Lung microvascular endothelial cell (primary cell): ENCODE measurements at regions not wholly inside any gene's neighbourhood (a gene's known extent, or its start where the extent isn't known, plus 50 kb on each side); places are given as distances from the start of the nearest gene placed in this dataset.
A peak's percentile ranks its signal among the peaks of the same experiment; 100 is the strongest.

ENCODE experiments used
- DNase-seq, 2 donors: peaks; one replicate each; pipeline versions ENCODE4 v3.0.0 to v3.0.0-alpha.2; 2010; ENCODE audit warnings: low read depth in 2 of 2

DNA sequence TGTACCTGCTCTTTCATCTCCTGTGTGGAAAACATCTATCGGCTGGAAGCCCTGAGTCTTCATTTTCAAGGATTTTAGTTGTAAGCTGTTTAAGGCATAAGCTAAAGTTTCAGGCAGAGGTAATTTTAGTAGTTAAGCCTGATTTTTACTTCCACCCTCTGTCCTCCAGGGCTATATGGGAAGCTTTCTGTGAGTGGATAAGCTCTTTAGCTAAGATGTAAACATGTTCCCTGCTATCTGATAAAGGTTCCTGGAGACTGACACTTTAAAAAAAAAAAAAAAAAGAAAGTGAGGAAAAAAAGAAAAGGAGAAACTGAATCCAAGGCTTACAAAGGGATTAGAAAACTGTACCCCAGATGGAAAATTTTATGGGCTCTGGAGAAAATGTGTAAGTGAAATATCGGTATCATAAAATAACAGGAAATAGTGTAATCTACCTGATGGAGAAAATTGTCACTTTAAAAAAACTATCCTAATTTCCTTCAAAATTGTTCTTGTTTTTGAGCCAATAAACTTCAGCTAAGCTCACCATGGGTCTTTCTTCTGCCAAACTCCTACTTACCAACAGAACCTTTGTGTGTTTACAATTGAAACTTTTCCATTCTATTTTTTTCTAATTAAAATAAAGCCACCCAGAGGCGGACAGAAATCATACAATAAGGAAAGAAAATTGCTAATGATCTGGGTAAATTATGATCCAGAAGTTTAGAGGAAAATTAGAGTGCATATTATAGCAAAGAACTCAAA, 180.5 kb downstream of the TGFB2 start:
- peak in 1 of 2 donors; percentile 59 for DNase-seq

DNA sequence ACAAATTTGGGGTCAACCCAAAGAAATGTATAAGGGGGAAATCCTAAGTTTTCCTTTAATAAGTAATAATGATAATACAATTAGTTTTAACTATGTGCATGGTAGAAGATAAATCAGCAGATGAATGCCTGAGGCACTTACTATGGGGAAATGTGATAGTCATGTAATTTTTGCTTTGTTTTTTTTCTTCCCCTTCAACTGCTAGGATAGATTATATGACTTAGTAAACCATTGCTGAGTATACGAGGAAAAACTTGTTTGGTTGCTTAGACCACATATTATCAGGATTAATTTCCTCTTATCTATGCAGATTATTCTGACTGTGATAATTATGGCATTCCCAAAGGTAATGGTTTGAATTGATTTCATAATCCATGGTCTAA, 181.1 kb downstream of the TGFB2 start:
- DNase-seq, result peak in 1 of 2 donors; percentile 13

DNA sequence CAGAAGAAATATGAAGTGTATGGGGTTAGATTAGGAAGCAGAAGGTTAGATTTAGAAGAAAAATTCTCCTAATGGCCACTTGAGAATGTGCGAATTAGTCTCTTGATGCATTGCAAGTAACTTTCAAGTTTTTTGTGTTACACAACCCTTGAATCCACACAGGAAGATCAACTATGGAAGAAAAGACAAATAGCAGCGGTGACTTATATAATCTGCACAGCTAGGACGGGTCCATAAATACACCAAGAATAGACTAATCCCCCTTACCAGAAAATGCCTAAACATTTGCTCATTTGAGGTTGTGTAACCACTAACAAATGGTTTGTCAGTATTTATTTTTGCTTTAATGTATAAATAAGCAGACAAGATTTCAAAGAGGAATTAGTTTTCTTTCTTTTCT, 182.6 kb downstream of the TGFB2 start:
- no peak for DNase-seq

DNA sequence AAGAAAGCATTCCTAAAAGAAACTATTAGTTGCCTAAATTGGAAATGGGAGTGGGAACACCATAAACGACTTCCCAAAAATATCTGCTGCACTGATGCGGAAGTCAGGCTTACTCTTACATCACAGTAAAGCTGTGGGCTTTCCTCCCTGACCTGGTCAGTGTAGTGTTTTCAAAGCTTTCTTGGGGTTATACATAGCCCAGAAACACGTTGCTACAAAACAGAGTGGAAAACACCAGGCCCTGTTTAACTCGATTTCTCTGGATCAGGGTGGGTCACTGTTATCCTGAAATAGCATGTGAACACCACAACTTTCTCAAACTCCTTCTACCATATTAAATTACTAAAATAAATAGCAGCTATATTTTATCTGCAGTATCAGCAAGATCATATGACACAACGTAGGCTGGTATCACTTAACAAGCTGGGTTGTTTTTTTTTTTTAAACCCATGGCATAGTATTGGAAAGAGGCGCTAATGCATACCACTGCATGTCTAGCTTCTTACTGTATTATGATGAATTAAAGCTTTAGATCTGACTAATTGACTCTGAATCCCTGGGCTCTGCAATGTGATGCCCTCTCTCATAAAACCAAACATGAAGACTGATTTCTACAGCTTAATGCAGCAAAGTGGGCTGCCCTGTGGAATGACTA, 184.6 kb downstream of the TGFB2 start:
- DNase-seq, result peak in 1 of 2 donors; percentile 5

DNA sequence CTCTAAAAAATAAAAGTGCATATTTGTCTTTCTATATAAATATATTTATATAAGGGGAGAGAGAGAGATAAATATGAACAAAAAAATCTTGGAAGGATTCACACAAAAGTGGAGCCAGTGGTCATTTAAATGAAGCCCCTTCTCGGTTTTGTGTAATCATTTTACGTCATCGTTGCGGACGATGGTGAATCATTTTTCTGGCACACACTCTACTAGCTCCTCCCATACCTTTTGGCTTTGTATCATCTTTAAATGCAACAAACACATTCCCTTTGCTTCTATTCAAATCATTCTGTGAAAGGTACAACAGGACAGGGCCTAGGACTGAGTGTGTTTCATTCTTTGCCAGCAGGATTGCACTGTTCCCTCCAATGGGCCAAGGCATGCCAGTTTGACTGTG, 186.8 kb downstream of the TGFB2 start:
- DNase-seq, result no peak

DNA sequence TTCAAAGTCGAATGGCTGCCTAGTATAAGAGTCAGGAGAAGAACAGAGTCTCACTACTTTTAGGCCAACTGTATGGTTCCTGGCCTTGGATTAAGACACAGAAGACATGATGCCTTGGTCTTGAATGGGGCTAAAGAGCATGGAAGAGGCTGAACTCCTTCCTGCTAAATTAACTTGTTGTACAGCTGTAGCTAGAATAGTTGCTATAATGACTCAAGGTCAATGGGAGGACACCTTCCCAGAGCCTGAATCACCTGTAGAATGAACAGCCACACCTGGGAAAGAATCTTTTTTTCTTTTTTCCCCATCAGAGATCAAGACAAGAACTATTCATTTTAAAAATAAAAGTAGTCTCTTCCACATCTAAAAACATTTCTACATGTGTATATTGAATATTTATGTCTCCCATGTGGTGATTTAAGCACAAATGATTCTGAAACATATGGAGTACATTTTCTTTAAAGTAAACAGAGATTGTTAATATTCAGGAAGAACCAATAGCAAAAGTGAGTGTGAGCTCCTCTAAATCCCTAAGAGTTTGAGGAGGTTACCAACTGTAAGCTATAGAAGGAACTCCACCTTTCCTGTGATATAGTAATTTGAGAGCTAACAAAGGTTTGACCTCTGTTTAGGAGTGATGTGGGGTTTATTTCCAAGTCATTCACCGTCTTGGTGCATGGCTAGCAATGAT, 191.3 kb downstream of the TGFB2 start:
- DNase-seq, result no peak

DNA sequence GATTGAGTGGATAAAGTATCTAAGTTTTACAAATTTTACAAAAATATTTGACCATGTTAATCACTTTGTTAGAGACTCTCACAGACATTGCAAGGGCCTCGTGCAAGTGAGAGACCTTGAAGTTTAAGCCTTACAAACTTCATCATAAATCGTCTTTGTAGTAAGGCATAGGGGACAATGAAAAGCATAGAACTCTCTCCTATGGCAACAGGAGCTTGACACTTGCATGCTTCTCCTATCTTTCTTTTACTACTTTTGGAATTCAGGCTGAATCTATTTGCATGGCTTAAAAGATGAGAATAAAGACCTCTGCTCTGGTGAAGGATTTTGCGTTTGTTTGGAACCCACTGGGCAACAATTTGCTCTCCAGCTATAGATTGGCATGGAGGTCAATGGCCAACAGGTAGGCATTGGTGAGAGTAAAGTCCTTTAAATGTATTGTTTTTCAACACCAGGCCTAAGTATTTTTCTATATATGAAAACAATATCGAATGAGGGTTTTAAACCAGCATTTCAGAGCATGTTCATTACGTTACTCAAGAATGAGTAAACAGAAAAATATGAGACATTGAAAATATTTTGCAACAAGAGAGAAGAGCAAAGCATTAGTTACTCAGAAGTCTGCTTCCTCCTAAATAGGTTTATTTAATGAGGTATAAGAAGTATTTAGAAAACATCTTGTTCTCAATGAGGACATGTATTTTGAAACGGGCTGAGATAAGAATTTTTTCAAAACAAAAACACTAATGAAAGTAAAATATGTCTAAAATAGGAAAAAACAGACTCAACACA, 192.2 kb downstream of the TGFB2 start:
- no peak for DNase-seq

DNA sequence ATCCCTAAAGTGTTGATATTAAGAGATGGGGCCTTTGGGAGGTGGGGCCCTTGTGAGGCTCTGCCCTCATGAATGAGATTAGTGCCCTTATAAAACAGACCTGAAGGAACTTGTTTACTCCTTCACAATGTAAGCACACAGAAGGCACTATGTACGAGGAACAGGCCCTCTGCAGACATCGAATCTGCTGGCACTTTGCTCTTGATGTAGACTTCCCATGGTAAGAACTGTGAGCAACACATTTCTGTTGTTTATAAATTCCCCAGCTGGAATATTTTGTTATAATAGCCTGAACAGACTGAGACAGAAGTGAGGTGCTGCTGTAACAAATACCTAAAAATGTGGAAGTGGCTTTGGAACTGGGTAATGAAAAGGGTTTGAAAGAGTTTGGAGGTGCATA, 193.2 kb downstream of the TGFB2 start:
- DNase-seq, result no peak

DNA sequence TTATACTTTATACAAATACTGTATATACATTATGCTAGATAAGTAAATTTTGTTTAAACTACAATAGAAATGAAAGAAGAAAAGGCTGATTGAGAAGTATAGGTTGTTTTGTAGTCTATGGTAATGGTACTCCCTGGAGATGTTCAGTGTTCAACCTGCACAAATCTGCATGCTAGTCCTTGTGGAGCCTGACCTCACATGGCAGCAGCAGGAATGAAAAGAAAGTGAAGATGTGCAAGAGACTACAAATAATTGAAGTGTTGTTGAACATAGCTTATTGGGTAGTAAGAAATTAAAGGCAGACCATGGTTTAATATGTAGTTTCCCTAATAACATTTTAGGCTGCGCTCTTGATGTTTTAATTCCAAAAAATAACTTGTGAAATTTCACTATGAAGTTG, 201.2 kb downstream of the TGFB2 start:
- DNase-seq, result peak in 1 of 2 donors; percentile 31

DNA sequence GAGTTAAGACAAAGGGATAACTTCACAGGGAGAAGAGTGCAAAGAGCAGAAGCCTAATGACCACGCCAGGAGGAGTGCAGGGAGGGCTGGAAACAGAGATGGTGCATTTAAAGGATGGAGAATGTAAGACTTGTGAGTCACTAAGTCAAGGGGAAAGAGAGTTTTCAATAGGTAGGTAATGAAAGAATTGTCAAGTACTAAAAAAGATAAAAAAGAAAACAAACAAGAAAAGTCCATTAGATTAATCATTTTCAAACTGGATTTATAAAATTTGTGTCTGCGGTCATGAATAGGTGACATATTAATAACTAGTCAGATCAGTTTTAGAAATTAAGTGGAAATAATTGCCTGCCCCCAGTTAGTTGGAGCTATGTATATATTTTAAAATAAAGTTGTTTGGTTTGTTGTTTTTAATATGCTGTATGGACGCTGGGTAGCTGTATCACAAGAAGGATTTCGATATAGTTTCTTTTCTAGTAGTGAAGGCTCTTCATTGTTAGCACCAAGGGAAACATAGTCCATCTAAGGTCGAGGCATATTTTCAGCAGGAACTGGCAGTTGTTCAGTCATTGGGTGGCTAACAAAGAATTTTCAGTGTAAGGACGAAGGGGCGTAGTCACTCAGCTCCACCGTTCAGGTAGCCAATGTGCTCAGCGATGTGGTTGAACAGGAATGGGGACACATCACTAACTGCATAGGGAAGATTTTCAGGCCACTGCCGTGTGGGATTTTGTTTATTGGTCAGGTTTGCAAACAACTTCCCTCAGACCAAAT, 203.0 kb downstream of the TGFB2 start:
- DNase-seq, result no peak

DNA sequence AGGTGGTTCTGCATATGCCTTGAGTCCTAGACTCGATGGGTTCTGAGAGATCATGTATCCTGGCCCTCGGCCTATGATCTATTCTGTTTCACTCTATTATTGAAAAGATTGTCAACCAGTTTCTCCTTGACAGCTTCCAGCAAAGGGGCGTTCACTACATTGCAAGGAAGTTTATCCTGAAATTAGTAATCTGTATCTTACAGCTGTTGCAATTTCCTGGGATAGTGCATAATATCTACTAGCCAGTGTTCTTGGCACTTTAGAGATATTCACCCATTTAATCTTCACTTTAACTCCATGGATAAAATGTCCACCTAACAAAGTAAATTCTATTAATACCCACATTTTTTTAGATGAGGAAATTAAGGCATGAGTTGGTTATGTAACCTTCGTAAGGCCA, 203.6 kb downstream of the TGFB2 start:
- no peak for DNase-seq

DNA sequence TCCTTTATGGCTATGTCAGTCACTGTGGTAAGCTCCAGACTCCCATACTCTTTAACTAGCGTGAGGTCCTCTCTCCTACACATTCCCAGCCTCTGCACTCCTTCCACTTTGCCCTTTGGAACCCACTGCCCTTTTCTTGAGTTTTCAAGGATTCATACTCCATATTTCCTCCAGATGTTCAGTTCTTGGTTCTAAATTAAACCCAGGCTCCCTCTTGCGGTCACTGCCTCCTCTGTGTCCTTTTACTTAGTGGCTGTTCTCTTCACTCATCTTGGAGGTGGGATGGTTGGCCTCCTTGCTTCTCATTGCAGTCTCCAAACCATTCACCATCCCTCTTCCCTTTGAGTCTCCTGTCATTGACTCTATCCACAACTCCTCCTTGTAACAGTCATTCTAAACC, 208.1 kb downstream of the TGFB2 start:
- DNase-seq, result peak in 1 of 2 donors; percentile 21

DNA sequence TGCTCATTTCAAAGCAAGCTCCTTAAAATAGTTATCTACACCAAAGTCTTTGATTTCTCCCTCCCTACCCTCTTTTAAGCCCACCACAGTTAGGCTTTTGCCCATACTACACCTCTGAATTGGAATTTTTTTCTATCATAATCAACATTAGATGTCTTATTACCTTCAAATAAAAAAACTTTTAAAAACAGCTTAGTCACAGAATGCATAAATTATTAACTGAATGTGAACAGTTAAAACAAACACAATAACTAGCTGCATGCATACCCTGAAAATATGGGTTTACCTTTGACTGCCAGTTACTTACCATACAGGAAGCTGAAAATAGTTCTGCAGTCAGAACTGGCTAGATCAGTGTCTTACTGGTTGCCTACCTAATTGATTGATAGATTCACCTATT, 210.9 kb downstream of the TGFB2 start:
- no peak for DNase-seq

DNA sequence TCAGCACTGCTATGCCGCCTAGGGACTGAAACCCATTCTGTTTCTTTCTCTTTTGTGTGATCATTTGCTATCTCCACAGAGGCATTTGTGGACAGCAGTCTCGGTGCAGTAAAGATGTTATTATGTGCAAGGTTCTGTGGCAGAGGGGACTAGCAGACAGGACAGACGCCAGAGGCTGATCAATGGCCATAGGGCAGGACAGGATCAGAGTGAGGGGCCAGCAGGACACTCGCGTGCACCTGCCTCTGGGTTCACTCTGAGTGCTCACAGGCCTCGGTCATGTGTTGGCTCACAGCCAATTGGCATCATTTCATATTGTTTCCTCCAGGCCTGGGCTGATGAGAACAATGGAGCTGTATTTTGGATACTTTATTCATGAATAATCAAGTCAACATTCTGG, 212.6 kb downstream of the TGFB2 start:
- peak; percentile 94 to 99 for DNase-seq

DNA sequence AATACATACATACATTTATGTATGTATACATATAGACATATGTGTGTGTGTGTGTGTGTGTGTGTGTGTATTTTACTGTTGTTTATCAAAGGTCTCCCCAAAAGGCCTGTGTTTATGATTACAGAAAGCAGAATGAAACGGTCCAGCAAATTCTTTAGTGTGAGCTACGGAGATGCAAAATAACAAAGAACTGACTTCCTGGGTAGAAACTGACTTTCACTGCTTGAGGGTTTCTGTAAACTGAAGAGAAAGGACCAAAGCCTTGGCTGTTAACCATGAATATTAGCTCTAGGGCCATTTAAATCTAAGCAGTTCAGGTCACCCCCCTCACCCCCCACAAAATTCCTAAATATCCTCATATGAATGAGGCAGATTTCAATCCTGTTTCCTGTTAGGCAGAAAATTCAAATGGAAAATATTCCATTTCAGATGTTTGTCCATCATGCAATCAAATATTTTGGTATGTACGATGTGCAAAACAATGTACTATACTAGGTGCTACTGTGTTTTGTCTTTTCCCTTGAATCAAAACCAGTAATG, 213.2 kb downstream of the TGFB2 start:
- peak; percentile 46 to 89 for DNase-seq

DNA sequence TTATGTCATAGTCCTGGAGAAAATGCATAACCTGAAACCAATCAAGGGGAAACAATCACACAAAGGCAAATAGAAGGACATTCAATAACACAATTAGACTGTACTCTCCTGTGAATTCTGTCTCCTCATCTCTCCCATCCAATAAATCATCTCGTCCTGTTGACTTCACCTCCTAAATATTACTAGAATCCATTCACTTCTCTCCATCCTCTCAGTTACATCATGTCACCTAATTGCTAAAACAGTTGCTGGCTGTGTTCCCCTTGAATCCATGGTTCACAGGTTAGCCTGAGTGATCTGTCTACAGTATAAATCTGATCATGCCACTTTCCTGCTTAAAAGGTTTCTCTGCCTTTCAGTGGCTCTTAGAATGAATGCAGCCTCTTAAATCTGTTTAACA, 220.2 kb downstream of the TGFB2 start:
- DNase-seq, result no peak

DNA sequence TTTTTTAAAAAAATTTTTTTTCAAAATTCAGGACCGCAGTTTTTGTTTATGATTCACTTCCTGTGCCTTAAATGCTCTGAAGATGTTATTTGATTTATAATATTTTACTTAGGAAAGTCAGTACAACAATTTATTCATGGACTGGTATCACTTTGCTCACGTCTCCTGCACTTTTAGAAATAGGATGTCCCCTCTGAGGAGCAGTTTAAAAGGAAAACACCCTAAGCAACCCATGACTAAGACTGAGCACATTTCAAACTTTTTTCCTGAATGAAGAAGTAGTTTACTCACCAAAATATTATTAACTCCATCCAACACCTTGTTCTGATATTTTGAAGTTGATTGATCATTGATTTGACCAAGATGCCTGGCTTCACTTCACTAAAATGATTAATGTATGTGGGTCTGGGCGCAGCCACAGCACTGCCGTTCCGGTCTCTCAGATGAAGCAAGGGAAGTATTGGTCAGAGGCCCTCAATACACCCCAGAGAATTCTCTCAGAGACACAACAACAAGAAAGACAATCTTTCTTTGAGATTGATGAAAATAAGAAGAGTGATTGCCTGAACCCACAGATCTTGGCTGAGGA, 223.9 kb downstream of the TGFB2 start:
- peak in 1 of 2 donors; percentile 20 for DNase-seq

DNA sequence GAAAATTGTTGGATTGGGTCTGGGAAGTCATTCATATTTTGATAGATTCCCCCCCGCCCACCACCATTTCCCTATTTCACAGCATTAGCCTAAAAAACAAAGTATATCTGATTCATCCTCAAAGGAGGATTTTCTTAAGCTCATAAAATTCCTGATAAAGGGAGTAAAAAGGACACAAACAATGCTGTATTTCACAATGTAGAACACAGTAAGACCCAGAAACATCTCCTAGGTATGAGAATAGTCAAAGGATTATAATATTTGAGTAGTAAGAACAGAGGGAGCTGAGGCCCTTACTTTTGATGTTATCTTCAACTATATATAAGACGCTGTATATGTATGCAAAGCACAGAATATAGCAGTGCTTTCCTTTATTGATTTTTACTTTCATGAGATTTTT, 225.3 kb downstream of the TGFB2 start:
- no peak for DNase-seq

DNA sequence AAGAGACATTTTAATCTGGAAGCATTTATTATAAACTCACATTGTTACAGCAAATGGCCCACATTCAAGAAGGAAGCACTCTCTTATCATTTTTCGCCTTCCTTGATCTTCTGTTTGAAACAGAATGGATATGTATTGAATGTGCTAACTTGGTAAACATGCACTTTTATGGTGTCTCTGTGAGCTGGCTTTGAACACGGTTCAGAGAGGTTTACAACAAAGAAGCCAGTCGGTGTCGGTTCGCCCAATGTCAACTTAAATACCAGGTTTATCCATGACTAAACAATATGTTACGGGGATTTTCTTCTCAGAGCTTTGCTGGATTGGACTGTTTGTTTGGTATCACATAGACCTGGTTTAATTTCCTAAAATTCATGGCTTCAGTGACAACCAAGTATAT, 226.4 kb downstream of the TGFB2 start:
- DNase-seq, result no peak

DNA sequence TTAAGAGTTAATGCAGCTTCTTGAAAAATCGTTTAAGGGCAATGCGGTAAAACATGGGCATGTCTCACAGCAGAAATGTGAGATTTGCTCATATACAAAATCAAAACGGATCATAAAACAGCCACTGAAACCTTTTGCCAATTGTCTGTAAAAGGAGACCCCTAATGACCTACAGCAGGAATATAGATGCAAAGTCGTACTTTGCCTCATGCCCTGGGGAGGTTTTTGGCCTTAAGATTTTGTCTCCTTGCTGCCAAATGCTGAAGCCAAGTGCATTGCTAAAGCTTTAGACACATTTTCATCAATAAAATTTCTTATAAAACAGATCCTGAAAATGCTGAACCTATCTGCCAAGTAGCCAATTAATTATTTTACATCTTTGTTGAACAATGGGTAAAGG, 226.9 kb downstream of the TGFB2 start:
- no peak for DNase-seq

DNA sequence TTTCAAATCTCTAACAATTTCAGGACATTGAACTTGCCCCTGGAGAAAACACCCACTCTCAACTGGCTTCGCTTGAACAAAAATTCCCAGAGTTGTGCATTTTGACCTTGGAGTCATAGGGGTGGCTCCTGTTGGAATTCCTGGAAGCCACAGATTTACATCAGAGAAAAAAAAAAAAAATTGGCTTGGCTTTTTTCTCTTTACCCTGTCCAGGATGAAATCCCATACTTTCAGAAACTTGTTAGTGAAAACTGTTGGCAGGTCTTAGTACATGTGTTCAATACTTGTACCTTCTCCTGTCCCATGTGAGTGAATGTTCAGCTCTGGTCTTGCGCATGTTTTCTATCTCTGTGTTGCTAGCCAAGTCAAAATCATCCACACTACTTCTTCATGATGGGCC, 228.8 kb downstream of the TGFB2 start:
- peak in 1 of 2 donors; percentile 30 for DNase-seq
